Nephron (organoid): ENCODE measurements at regions not wholly inside any gene's neighbourhood (a gene's known extent, or its start where the extent isn't known, plus 50 kb on each side); places are given as distances from the start of the nearest gene placed in this dataset.

Experiments
- H3K27ac Mint-ChIP-seq, 3 experiments: 2 replicates each; pipeline ENCODE4 v1.8.0; 2020; ENCODE audit warnings: mixed read lengths in 3 of 3, mild to moderate bottlenecking in 2 of 3, moderate library complexity in 1 of 3
- H3K27me3 Mint-ChIP-seq: 2 replicates; pipeline ENCODE4 v1.8.0; 2021; ENCODE audit warnings: low read depth, mild to moderate bottlenecking, moderate library complexity, mixed read lengths
- H3K36me3 Mint-ChIP-seq: 2 replicates; pipeline ENCODE4 v1.8.0; 2020; ENCODE audit warnings: low read depth, mixed read lengths
- H3K4me1 Mint-ChIP-seq: 2 replicates; pipeline ENCODE4 v1.8.0; 2020; ENCODE audit warnings: mixed read lengths
- H3K4me3 Mint-ChIP-seq, 3 experiments: 2 replicates each; pipeline ENCODE4 v1.8.0; 2020; ENCODE audit warnings: mild to moderate bottlenecking in 3 of 3, mixed read lengths in 3 of 3, moderate library complexity in 2 of 3
- H3K9me3 Mint-ChIP-seq: 2 replicates; pipeline ENCODE4 v1.8.0; 2020; ENCODE audit warnings: mixed read lengths
- TF ChIP-seq, protein P1 (sequence below), 3 experiments: fragments of 200-600 bp; sonication (generic); IDR thresholded peaks; one replicate each; pipeline ENCODE4 v1.5.0; 2021; ENCODE audit warnings: antibody characterized with exemption in 3 of 3; ENCODE audit not compliant: unreplicated experiment in 3 of 3

DNA sequence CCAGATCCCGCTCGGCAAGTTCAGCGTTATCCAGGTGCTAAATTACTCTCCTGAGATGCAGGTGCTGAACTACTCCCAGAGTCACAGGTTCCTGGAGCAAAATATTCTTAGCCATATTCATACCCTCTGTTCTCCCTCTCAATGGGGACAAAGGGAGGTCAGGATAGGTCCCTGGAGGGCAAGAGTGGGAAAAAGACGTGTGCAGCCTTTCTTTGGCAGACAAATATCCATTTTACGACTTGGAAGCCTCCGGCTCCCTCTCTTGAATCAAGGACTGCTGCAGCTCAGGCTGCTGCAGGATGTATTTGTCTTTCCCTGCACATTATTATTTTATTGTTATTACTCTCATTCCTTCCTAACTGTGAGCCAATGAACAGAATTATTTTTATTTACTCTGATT lies 590.2 kb downstream of the NR2F1-AS1 start:
- no peaks in the 10 kb centered on the region for H3K27me3 Mint-ChIP-seq
- peaks cover 5% of the 10 kb centered on the region for H3K36me3 Mint-ChIP-seq
- H3K4me1 Mint-ChIP-seq, result peaks cover 10% of the 10 kb centered on the region
- peak overlapping the region; percentile 25 to 81 (median 68) for H3K27ac Mint-ChIP-seq
- no peak overlapping the region for H3K4me3 Mint-ChIP-seq
- peaks cover 6% of the 10 kb centered on the region for H3K9me3 Mint-ChIP-seq
- TF ChIP-seq, protein P1, sequence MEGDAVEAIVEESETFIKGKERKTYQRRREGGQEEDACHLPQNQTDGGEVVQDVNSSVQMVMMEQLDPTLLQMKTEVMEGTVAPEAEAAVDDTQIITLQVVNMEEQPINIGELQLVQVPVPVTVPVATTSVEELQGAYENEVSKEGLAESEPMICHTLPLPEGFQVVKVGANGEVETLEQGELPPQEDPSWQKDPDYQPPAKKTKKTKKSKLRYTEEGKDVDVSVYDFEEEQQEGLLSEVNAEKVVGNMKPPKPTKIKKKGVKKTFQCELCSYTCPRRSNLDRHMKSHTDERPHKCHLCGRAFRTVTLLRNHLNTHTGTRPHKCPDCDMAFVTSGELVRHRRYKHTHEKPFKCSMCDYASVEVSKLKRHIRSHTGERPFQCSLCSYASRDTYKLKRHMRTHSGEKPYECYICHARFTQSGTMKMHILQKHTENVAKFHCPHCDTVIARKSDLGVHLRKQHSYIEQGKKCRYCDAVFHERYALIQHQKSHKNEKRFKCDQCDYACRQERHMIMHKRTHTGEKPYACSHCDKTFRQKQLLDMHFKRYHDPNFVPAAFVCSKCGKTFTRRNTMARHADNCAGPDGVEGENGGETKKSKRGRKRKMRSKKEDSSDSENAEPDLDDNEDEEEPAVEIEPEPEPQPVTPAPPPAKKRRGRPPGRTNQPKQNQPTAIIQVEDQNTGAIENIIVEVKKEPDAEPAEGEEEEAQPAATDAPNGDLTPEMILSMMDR (IDR thresholded peaks at IDR 0.05; ENCODE audit: unreplicated experiment in 3 of 3), result no peak

DNA sequence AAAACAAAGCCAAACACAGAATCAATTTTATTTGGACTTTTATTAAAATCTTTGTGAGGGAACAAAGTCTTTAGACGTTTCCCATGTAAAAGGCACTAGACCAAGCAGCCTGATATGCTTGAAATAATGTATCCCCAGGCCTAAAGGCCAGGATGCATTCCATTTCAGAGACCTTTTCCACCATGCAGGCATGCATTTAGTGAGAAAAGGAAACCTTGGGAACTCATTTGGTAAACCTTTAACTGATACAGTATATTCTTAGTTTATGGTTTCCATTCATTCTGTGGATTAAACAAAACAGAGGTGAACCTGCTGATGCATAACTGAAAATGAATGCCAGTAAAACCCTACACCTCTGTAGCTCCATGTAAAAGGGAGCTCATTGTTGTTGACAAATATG lies 600.0 kb downstream of the NR2F1-AS1 start:
- H3K4me3 Mint-ChIP-seq, result no peak overlapping the region
- peaks cover 7% of the 10 kb centered on the region for H3K36me3 Mint-ChIP-seq
- H3K27me3 Mint-ChIP-seq, result no peaks in the 10 kb centered on the region
- H3K4me1 Mint-ChIP-seq, result no peaks in the 10 kb centered on the region
- peak overlapping the region; percentile 57 to 78 (median 67) for H3K27ac Mint-ChIP-seq
- TF ChIP-seq, protein P1 (IDR thresholded peaks at IDR 0.05; ENCODE audit: unreplicated experiment in 3 of 3), result no peak
- peaks cover 10% of the 10 kb centered on the region for H3K9me3 Mint-ChIP-seq

- TF ChIP-seq, protein P1 (IDR thresholded peaks at IDR 0.05; ENCODE audit: unreplicated experiment in 3 of 3), result no peak
- Mint-ChIP-seq H3K27ac (peak overlapping the region; percentile 57 to 78 (median 67)), H3K4me1 (no peaks in the 10 kb centered on the region), H3K9me3 (peaks cover 12% of the 10 kb centered on the region), H3K36me3 (peaks cover 7% of the 10 kb centered on the region), H3K4me3 (no peak overlapping the region), H3K27me3 (no peaks in the 10 kb centered on the region)
Measured at GRCh38 chr5:92980491-92980890, 600.5 kb downstream of the NR2F1-AS1 start.

DNA sequence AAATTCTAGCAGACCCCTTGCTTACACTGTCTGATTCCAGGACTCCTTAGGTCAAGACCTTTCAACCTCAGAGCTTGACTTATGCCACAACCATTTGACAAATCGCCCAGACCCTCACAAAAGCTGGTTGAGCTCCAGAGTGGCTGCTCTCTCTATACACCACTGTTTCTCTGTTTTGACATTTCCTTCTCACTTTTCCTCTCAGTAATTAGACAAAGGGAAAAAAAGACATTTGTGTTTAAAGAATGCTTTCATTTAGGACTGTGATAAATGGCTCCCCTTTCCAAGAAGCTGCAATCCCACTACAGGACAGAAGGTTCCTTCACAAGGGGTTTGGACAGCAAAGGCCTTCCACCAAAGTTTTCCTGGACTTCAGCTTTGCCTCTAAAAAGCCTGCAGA lies 601.3 kb downstream of the NR2F1-AS1 start:
- TF ChIP-seq, protein P1 (IDR thresholded peaks at IDR 0.05; ENCODE audit: unreplicated experiment in 3 of 3), result no peak
- peaks cover 10% of the 10 kb centered on the region for H3K9me3 Mint-ChIP-seq
- no peaks in the 10 kb centered on the region for H3K4me1 Mint-ChIP-seq
- H3K27me3 Mint-ChIP-seq, result no peaks in the 10 kb centered on the region
- peak overlapping the region in 1 of 3 experiments; percentile 78 for H3K27ac Mint-ChIP-seq
- no peak overlapping the region for H3K4me3 Mint-ChIP-seq
- peaks cover 5% of the 10 kb centered on the region for H3K36me3 Mint-ChIP-seq

DNA sequence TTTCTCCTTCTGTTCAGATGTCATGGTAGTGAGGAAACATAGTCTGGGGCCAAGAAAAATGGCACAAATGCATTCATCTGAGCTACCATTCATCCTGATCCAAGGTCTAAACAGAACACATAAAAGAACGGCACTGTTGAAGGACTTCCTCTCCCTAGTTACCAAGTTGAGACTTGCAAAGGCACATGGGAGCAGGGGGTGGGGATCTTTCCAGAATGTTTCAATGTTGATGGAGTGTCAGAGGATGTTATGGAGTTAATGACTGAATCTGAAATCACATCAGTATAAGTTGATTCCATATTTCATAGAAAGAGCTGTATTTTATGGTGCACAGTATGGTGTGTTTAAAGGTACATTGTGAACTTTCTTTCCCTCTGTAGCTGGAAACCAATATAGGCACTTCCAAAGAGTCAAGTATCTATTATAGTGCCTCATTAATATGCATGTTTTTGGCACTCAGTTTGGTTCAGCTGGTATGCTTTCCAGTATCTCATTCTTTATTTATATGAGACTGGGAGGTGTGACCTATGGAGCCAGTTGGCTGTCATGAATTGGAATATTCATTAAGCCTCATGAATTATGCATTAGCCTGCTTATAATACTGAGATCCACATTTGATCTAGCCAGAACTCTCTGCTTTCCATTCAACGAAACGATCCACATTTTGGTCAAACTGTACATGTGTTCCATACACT lies 603.0 kb downstream of the NR2F1-AS1 start:
- H3K36me3 Mint-ChIP-seq, result peaks cover 3% of the 10 kb centered on the region
- peak overlapping the region in 1 of 3 experiments; percentile 27 for H3K27ac Mint-ChIP-seq
- H3K9me3 Mint-ChIP-seq, result peaks cover 10% of the 10 kb centered on the region
- no peak overlapping the region for H3K4me3 Mint-ChIP-seq
- H3K27me3 Mint-ChIP-seq, result no peaks in the 10 kb centered on the region
- TF ChIP-seq, protein P1 (IDR thresholded peaks at IDR 0.05; ENCODE audit: unreplicated experiment in 3 of 3), result no peak
- H3K4me1 Mint-ChIP-seq, result no peaks in the 10 kb centered on the region

DNA sequence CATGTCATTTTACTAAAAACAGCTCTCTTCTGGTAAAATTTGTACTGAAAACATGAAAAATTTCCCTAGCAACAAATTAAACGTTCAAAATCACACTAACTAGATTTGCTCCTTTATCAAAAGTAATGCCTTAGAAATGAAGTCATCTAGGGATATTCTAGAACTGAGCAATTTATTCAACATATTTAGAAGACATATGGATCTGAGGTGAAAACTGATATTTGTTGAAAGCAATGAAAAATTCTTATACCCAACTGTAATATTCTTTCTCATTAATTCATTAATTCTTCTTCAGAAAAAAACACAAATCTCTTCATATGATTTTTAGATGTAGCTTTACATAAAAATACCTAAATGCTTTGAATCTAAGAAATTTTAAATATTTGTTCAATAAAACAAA lies 604.9 kb downstream of the NR2F1-AS1 start:
- Mint-ChIP-seq H3K9me3 (peaks cover 15% of the 10 kb centered on the region), H3K4me3 (no peak overlapping the region), H3K27me3 (no peaks in the 10 kb centered on the region), H3K27ac (no peak overlapping the region), H3K36me3 (peaks cover 6% of the 10 kb centered on the region), H3K4me1 (peaks cover 4% of the 10 kb centered on the region)
- TF ChIP-seq, protein P1 (IDR thresholded peaks at IDR 0.05; ENCODE audit: unreplicated experiment in 3 of 3), result no peak
